HEK293T (cell line): ENCODE measurements at regions not wholly inside any gene's neighbourhood (a gene's known extent, or its start where the extent isn't known, plus 50 kb on each side); places are given as distances from the start of the nearest gene placed in this dataset.

Experiments used
- FOXK2 ChIP-seq: fragments of 450-650 bp; IDR thresholded peaks from 2 replicates; pipeline ENCODE4 v1.6.1; 2016; ENCODE audit warnings: mild to moderate bottlenecking
- FOXM1 ChIP-seq: fragments of 450-650 bp; IDR thresholded peaks from 2 replicates; pipeline ENCODE4 v1.6.1; 2017; ENCODE audit warnings: mild to moderate bottlenecking, borderline replicate concordance

DNA sequence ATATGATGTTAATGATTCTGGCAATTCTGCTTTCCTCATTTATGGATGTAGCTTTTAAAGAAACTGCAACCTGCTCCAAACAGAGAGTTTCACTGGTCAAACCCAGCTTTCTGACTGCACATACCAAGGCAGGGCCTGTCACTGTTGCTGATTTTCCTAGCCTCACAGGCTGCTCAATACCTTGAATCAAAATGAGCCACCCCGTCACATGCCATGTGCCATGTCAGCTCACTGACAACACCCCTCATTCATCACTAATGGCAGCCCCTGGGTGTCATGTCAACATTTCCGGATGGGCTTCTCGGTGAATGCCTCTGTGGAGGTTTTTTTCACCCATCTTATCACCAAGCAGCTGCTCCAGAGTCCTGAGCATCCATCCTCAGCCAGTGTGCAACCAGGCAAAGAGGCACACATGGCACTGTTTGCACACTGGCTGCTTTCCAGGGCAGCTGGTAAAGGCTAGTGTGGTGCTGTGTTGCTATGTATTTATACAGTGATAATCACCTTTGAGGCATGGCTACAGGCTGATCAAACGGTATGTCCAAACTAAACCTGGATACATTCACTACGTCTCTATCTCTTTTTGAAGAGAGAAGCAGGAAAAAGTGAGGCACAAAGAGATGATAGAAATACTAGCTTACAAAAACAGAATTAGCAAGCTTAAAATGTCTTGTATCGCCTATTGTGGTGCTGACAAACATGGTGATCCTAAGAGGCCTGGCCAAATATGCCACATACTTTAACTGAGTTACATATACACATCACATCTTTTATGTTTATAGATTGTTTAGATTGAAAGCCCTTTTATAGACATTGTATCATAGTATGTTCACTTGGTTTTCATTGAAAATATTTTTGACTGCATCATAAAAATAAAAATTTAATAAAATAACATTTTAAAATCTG lies 94.6 kb upstream of the INPP4B start:
- TF ChIP-seq FOXM1, result no peak
- no peak for TF ChIP-seq FOXK2
